ENCODE measurements at regions not wholly inside any gene's neighbourhood (a gene's known extent, or its start where the extent isn't known, plus 50 kb on each side); places are given as distances from the start of the nearest gene placed in this dataset.

GRCh38 chr9:14006386-14007187 lies 307.4 kb downstream of the NFIB start:
- Mint-ChIP-seq H3K36me3 (peaks cover 2% of the 10 kb centered on the region), H3K4me3 (no peak overlapping the region), H3K9me3 (peaks cover 5 to 20% (median 14%) of the 10 kb centered on the region in 3 donors), H3K27ac (no peak overlapping the region), H3K27me3 (no peaks in the 10 kb centered on the region), H3K4me1 (no peaks in the 10 kb centered on the region)

GRCh38 chr9:14004110-14004509 lies 309.8 kb downstream of the NFIB start:
- peaks cover 5 to 20% (median 14%) of the 10 kb centered on the region in 3 donors for H3K9me3 Mint-ChIP-seq
- no peaks in the 10 kb centered on the region for H3K27me3 Mint-ChIP-seq
- H3K4me1 Mint-ChIP-seq: no peaks in the 10 kb centered on the region
- no peak overlapping the region for H3K4me3 Mint-ChIP-seq
- no peak overlapping the region for H3K27ac Mint-ChIP-seq
- peaks cover 2% of the 10 kb centered on the region for H3K36me3 Mint-ChIP-seq

- peak overlapping the region in 1 of 3 donors; percentile 27 for H3K27ac Mint-ChIP-seq
These were observed 319.7 kb downstream of the NFIB start for GRCh38 chr9:13994240-13994639.

GRCh38 chr9:13993632-13994185 lies 320.2 kb downstream of the NFIB start:
- Mint-ChIP-seq H3K9me3 (peaks cover 2 to 6% (median 4%) of the 10 kb centered on the region in 3 donors), H3K4me3 (no peak overlapping the region)

More at GRCh38 chr9:13994240-13994639, 319.7 kb downstream of the NFIB start:
- Mint-ChIP-seq H3K27me3 (no peaks in the 10 kb centered on the region), H3K4me1 (no peaks in the 10 kb centered on the region), H3K4me3 (no peak overlapping the region), H3K9me3 (peaks cover 2 to 6% (median 2%) of the 10 kb centered on the region in 3 donors), H3K36me3 (no peaks in the 10 kb centered on the region)

GRCh38 chr9:13992138-13993088 lies 321.5 kb downstream of the NFIB start:
- Mint-ChIP-seq H3K36me3 (no peaks in the 10 kb centered on the region), H3K4me3 (no peak overlapping the region), H3K9me3 (peaks cover 2 to 9% (median 4%) of the 10 kb centered on the region in 3 donors)

More at GRCh38 chr9:13993632-13994185, 320.2 kb downstream of the NFIB start:
- H3K27me3 Mint-ChIP-seq: no peaks in the 10 kb centered on the region
- H3K36me3 Mint-ChIP-seq: no peaks in the 10 kb centered on the region
- H3K27ac Mint-ChIP-seq: no peak overlapping the region
- no peaks in the 10 kb centered on the region for H3K4me1 Mint-ChIP-seq

GRCh38 chr9:13991395-13991794 lies 322.5 kb downstream of the NFIB start:
- Mint-ChIP-seq H3K9me3 (peaks cover 2 to 8% (median 4%) of the 10 kb centered on the region in 3 donors), H3K4me3 (no peak overlapping the region), H3K36me3 (no peaks in the 10 kb centered on the region), H3K27me3 (no peaks in the 10 kb centered on the region), H3K27ac (no peak overlapping the region), H3K4me1 (no peaks in the 10 kb centered on the region)

More at GRCh38 chr9:13992138-13993088, 321.5 kb downstream of the NFIB start:
- Mint-ChIP-seq H3K27ac (no peak overlapping the region), H3K27me3 (no peaks in the 10 kb centered on the region), H3K4me1 (no peaks in the 10 kb centered on the region)

- Mint-ChIP-seq H3K4me1 (no peaks in the 10 kb centered on the region), H3K27me3 (no peaks in the 10 kb centered on the region), H3K27ac (no peak overlapping the region), H3K4me3 (no peak overlapping the region), H3K9me3 (peaks cover 2 to 8% (median 4%) of the 10 kb centered on the region in 3 donors), H3K36me3 (no peaks in the 10 kb centered on the region)
These were observed 322.9 kb downstream of the NFIB start for GRCh38 chr9:13990994-13991393.

GRCh38 chr9:13990331-13990730 lies 323.6 kb downstream of the NFIB start:
- no peaks in the 10 kb centered on the region for H3K36me3 Mint-ChIP-seq
- H3K9me3 Mint-ChIP-seq: peaks cover 2 to 8% (median 4%) of the 10 kb centered on the region in 3 donors
- H3K4me1 Mint-ChIP-seq: no peaks in the 10 kb centered on the region
- H3K27me3 Mint-ChIP-seq: no peaks in the 10 kb centered on the region
- H3K4me3 Mint-ChIP-seq: no peak overlapping the region
- H3K27ac Mint-ChIP-seq: no peak overlapping the region

GRCh38 chr9:13988944-13989343 lies 325.0 kb downstream of the NFIB start:
- Mint-ChIP-seq H3K36me3 (no peaks in the 10 kb centered on the region), H3K27ac (no peak overlapping the region), H3K27me3 (no peaks in the 10 kb centered on the region), H3K4me1 (no peaks in the 10 kb centered on the region), H3K9me3 (peaks cover 2 to 7% (median 4%) of the 10 kb centered on the region in 3 donors), H3K4me3 (no peak overlapping the region)

- H3K4me3 Mint-ChIP-seq: no peak overlapping the region
- no peak overlapping the region for H3K27ac Mint-ChIP-seq
- no peaks in the 10 kb centered on the region for H3K36me3 Mint-ChIP-seq
- no peaks in the 10 kb centered on the region for H3K4me1 Mint-ChIP-seq
- H3K27me3 Mint-ChIP-seq: no peaks in the 10 kb centered on the region
- peaks cover 0 to 4% (median 2%) of the 10 kb centered on the region in 3 donors for H3K9me3 Mint-ChIP-seq
These were observed 330.3 kb downstream of the NFIB start for GRCh38 chr9:13983607-13984006.

GRCh38 chr9:13979941-13980318 lies 334.0 kb downstream of the NFIB start:
- H3K4me3 Mint-ChIP-seq: no peak overlapping the region
- H3K27ac Mint-ChIP-seq: no peak overlapping the region
- H3K27me3 Mint-ChIP-seq: no peaks in the 10 kb centered on the region
- peaks cover 1 to 3% (median 2%) of the 10 kb centered on the region in 3 donors for H3K9me3 Mint-ChIP-seq
- H3K36me3 Mint-ChIP-seq: peaks cover 3% of the 10 kb centered on the region
- no peaks in the 10 kb centered on the region for H3K4me1 Mint-ChIP-seq

- no peaks in the 10 kb centered on the region for H3K4me1 Mint-ChIP-seq
- no peak overlapping the region for H3K27ac Mint-ChIP-seq
- H3K27me3 Mint-ChIP-seq: no peaks in the 10 kb centered on the region
- H3K4me3 Mint-ChIP-seq: no peak overlapping the region
- peaks cover 3% of the 10 kb centered on the region for H3K36me3 Mint-ChIP-seq
- peaks cover 0 to 7% (median 1%) of the 10 kb centered on the region in 3 donors for H3K9me3 Mint-ChIP-seq
These were observed 338.2 kb downstream of the NFIB start for GRCh38 chr9:13975611-13976290.

- Mint-ChIP-seq H3K9me3 (peaks cover 1 to 7% (median 3%) of the 10 kb centered on the region in 3 donors), H3K27me3 (no peaks in the 10 kb centered on the region)
These were observed 339.1 kb downstream of the NFIB start for GRCh38 chr9:13974891-13975290.

GRCh38 chr9:13971966-13972655 lies 341.8 kb downstream of the NFIB start:
- H3K9me3 Mint-ChIP-seq: peaks cover 0 to 7% (median 3%) of the 10 kb centered on the region in 3 donors
- H3K4me3 Mint-ChIP-seq: no peak overlapping the region
- peaks cover 3% of the 10 kb centered on the region for H3K36me3 Mint-ChIP-seq
- H3K4me1 Mint-ChIP-seq: peaks cover 0 to 3% (median 0%) of the 10 kb centered on the region in 3 donors
- peaks cover 1% of the 10 kb centered on the region for H3K27me3 Mint-ChIP-seq
- H3K27ac Mint-ChIP-seq: no peak overlapping the region

More at GRCh38 chr9:13974891-13975290, 339.1 kb downstream of the NFIB start:
- Mint-ChIP-seq H3K4me3 (no peak overlapping the region), H3K36me3 (peaks cover 3% of the 10 kb centered on the region), H3K4me1 (no peaks in the 10 kb centered on the region), H3K27ac (no peak overlapping the region)
